ENCODE measurements at regions not wholly inside any gene's neighbourhood (a gene's known extent, or its start where the extent isn't known, plus 50 kb on each side); places are given as distances from the start of the nearest gene placed in this dataset.

DNA sequence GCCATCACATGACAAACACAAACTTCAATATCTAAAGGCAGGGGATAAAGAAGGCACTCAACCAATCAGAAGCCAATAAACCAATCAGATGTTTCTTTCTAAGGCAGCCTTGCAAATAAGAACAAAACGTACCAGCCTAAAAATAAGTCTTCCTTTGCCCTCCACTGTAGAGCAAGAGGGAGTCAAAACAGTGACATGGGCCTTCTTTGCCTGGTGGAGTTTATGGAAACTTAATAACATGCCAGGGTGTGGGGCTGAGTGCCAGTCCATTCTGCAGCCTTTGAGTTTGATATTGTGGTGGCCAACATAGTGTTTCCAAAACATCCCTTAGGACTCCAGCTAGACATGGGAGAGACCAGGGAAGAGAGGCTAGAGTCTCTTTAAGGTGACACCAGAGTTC lies 126.1 kb upstream of the NECTIN1 start:
- no peak for DNase-seq (ENCODE audit: low read depth, low spot score)

DNA sequence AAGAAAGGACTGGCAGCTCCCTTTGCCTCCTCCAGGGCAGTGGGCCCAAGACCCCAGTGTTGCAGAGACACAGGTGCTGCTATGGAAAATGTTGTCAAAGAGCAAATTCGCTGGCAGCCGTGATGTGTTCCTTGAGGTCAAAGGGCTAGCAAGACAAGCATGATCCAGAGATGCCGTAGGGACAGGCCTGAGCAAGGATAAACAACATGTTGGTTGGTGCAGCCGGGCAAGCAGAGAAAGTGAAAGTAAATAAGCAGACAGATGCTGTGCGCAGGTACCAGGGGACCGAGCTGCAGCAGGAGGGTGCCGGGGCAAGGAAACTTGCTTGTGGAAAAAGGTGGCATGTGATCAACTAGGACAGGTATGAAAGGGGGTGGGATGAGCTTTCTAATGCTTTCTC lies 125.5 kb upstream of the NECTIN1 start:
- DNase-seq (ENCODE audit: low read depth, low spot score): no peak

DNA sequence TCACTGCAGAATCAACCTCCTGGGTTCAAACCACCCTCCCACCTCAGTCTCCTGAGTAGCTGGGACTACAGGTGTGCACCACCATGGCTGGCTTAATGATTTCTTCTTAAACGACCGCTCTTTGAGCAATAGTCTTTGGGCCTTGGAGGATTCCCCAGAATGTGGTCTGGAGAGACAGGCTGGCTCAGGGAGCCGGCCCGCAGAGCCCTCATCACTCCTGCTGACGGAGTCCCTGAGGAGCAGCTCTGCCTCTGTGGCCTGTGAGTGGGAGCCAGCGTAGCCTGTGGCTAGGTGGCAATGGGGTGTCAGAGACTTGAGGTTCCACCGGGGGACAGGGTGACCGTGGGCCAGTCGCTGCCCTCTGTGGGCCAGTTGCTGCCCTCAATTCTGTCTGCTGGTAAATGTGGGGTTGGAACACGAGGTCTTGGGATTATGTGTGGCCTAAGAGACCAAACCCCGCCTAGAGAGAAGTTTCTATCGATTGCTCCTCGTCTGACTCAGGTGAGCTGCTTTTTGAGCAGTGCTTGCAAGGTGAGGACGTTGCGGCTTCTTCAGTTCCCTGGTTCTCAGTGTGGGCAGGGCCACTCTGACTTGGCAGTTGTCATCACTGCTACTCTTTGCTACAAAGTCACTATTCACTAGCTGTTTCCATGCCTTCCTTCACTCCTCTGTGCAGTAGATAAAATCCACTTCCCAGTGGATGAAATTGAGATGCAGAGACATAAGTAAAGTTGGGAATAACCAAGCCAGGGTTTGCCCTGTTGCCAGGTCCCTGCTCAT lies 124.8 kb upstream of the NECTIN1 start:
- DNase-seq (ENCODE audit: low read depth, low spot score): no peak

- DNase-seq (ENCODE audit: low read depth, low spot score): no peak
Measured at GRCh38 chr11:119852741-119853140, 123.7 kb upstream of the NECTIN1 start.

DNA sequence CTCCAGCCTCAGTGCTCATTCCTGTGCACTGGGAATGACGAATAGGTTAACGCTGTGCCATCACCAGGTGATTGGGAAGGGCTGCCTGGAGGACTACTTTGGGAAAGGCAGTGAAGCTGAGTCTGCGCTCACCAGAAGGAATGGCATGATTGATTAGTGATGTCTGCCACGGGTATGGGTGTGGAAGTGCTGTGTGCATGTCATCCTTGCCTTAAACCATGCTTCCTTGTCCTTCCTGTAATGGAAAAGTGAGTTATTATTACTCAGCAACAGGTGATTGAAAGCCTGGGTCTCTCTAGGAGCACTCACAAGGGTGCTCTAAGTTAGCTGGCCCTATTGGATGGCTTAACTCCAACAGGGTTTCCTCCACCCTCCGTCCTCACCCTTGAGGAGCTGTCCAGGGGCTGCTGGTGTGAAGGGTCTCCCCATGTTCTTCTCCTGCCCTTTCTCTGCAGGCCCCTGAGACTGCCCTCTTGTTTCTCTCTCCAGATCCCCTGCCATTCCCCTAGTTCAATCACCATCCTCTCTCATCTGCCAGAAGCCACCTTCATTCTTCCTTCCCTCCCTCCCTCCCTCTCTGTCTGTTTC lies 121.9 kb upstream of the NECTIN1 start:
- DNase-seq (ENCODE audit: low read depth, low spot score): no peak

GRCh38 chr11:119849872-119850271 lies 120.9 kb upstream of the NECTIN1 start:
- no peak for DNase-seq (ENCODE audit: low read depth, low spot score)

DNA sequence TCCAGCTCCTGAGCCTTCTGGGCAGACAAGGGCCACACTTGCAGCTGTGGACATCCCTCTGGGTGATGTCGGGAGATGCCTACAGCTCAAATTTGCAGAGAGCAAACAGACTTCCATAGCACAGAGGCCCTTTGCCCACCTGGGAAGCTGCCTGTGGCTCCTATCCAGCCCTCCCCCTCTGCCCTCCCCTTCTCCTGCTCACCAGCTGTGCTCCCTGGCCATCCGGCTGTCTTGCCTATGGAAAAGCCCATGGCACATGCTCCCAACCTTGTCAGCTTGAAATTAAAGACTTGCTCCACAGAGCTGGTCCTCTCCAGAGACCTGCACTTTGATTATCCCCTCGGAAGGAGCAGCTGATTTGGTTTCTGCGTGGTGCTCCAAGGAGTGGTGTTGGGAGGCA lies 118.9 kb upstream of the NECTIN1 start:
- DNase-seq (ENCODE audit: low read depth, low spot score): no peak

- DNase-seq (ENCODE audit: low read depth, low spot score): no peak
Measured at GRCh38 chr11:119846374-119846773, 117.4 kb upstream of the NECTIN1 start.

GRCh38 chr11:119845756-119846155 lies 116.8 kb upstream of the NECTIN1 start:
- no peak for DNase-seq (ENCODE audit: low read depth, low spot score)

DNA sequence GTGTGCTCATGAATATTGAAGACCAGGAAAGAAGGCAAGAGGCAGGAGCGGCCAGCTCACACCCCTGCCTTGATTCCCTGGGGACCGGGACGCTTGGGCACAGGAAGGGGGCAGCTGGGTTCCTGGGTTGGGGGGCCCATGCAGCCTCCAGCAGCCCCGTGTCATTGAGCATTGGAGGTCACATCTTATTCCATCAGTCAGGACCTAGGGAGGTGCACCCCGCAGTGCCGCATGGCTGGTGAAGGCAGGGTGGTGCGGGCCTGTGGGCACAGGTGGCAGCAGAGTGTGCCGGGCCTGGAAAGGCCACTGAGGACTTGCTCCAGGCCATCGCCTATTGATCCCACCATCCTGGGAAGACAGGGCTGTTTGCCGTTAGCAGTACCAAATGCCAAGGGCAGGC lies 116.3 kb upstream of the NECTIN1 start:
- no peak for DNase-seq (ENCODE audit: low read depth, low spot score)

- no peak for DNase-seq (ENCODE audit: low read depth, low spot score)
Measured at GRCh38 chr11:119844808-119845207, 115.8 kb upstream of the NECTIN1 start.

- DNase-seq (ENCODE audit: low read depth, low spot score): no peak
Measured at GRCh38 chr11:119843877-119844276, 114.9 kb upstream of the NECTIN1 start.

GRCh38 chr11:119842731-119843130 lies 113.7 kb upstream of the NECTIN1 start:
- DNase-seq (ENCODE audit: low read depth, low spot score): no peak

DNA sequence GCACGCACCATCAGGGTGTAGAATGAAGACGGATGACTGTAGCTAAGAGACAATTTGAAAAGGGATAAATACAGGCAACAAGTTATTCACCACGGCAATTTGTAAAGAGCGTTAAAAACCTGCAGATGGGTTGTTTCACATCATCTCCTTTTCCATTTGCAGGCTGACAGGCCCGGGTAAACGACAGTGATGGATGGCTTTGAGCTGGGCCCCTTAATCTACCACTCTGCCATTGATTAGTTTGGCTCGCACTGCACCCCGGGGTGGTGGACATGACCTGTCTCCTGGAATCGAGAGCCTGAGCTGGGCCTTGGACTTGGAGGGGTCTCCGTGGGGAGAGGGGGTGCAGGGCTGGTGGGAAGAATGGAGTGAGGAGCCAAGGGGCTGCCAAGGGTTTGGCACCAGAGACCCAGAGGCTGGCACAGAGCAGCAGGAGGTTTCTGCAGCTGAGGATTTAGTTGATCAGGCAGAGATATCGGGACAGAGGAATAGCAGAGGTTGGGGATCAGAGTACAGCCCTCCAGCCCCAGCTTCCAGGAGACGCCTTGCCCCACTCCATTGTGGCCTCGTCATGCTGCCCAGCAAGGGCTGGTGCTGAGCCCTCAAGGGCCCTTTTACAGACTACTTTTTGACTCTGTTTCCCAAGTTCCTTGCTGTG lies 110.6 kb upstream of the NECTIN1 start:
- DNase-seq (ENCODE audit: low read depth, low spot score): no peak

GRCh38 chr11:119835753-119836152 lies 106.8 kb upstream of the NECTIN1 start:
- no peak for DNase-seq (ENCODE audit: low read depth, low spot score)

GRCh38 chr11:119832202-119832935 lies 103.4 kb upstream of the NECTIN1 start:
- no peak for DNase-seq (ENCODE audit: low read depth, low spot score)

- DNase-seq (ENCODE audit: low read depth, low spot score): no peak
Measured at GRCh38 chr11:119831011-119831410, 102.0 kb upstream of the NECTIN1 start.

- DNase-seq (ENCODE audit: low read depth, low spot score): no peak
Measured at GRCh38 chr11:119830400-119830799, 101.4 kb upstream of the NECTIN1 start.

DNA sequence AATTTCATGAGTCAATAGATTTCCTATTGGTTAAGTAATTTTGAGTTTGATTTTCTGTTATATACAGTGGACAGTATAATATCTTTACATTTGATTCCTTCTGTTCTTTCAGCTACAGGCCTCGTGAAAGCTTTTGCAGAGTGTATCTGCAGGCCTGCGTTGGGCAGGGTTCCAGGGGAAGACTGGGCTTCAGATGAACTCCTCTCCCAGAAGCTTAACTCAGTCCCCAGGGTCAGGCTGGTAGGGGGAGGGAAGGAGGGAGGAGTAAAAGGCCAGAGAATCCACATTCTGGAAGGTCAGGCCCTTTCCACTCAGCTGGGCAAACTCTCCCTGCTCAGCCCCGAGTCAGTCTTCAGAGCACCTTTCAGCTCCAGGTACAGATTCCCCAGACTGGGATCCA lies 100.4 kb upstream of the NECTIN1 start:
- DNase-seq (ENCODE audit: low read depth, low spot score): no peak

DNA sequence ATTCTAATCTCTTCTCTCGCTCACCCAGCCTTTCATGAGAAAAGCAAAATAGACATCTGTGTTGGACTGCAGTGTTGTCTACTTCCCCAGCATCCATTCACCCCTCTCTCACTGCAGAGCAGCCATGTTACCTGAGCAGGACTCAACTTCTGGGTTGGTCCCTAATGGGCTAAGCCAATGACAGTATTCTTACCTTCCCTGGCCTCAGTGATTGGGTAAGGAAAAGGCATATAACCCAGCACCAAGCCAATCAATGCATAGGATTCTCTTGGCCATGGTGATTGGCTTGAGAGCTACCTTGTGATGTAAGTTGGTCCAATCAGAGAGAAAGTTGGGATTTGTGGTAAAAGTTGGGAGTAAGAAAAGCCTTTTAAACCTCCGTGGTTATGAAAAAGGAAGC lies 99.8 kb upstream of the NECTIN1 start:
- no peak for DNase-seq (ENCODE audit: low read depth, low spot score)

DNA sequence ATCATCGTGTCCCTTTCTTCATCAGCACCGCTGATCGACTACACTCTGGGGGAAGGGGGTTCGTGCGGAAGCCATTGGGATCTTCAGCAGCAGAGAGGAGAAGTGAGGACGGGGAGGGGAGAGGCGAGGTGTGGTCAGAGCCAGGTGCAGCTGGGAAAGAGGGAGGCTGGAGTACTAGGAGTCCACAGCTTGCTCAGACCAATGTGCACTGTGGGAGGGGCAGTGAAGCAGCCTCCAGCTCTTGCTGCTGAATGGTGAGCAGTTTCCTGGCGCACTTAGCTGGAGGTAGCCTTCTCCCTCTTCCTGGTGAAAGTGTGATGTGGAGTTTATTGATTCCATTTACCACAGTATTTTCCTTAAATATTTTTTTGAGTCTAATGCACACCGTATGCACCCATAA lies 99.0 kb upstream of the NECTIN1 start:
- DNase-seq (ENCODE audit: low read depth, low spot score): no peak

GRCh38 chr11:119827113-119827512 lies 98.1 kb upstream of the NECTIN1 start:
- no peak for DNase-seq (ENCODE audit: low read depth, low spot score)

Measured in iPS DF 19.7 (cell line).